MM.1S (cell line): ENCODE measurements at regions not wholly inside any gene's neighbourhood (a gene's known extent, or its start where the extent isn't known, plus 50 kb on each side); places are given as distances from the start of the nearest gene placed in this dataset.

Experiments used
- CTCF ChIP-seq: fragments of 300-600 bp; sonication (generic); IDR thresholded peaks from 2 replicates; pipeline ENCODE4 v1.5.1; 2016; ENCODE audit warnings: antibody characterized with exemption, low read length, mixed read lengths
- EZH2 ChIP-seq: fragments of 300-600 bp; sonication (generic); optimal IDR thresholded peaks from 2 replicates; pipeline ENCODE3; 2017; ENCODE audit warnings: low read depth, mild to moderate bottlenecking, antibody characterized with exemption, low read length, mixed read lengths
- EZH2phosphoT487 ChIP-seq: fragments of 300-600 bp; sonication (generic); IDR thresholded peaks from 2 replicates; pipeline ENCODE4 v1.6.1; 2018; ENCODE audit warnings: antibody characterized with exemption, low read length

DNA sequence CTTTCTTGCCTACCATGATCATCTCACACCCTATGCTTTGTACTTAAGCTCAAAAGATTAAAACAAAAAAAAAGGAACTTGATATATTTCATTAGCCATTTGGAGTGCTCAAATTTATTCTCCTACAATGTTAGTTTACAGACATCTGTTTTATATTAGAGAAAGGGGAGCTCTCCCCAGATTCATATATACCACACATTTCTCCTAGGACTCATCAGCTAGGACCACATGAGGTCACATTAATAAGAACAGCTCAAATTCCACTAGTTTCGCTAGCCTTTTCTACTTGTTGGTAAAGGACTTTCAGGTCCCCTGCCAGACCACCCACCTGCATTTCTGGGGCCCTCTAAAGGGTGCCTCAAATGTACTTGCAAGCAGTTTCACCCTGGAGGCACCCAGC, 151.2 kb upstream of the MMADHC start:
- TF ChIP-seq CTCF (no peak), EZH2phosphoT487 (no peak), EZH2 (no peak)
